HCT116 (cell line): ENCODE measurements at regions not wholly inside any gene's neighbourhood (a gene's known extent, or its start where the extent isn't known, plus 50 kb on each side); places are given as distances from the start of the nearest gene placed in this dataset.

Source experiments
- ATAC-seq: fragments of 200-7000 bp; cut with Tn5 transposase; 2 replicates; pipeline ENCODE4 v1.9.1; 2020; ENCODE audit warnings: mild to moderate bottlenecking, moderate library complexity
- BruUV-seq: library from RNA; stranded (reverse); fragments of 400-500 nt; replicated peaks from 2 replicates; lab custom pipeline; 2021; lab: Mats Ljungman, UMichigan
- CTCF ChIA-PET: fragments of 300-600 bp; sonication (Branson Sonifier 250); formaldehyde crosslinking; loops from one replicate; lab custom pipeline; 2021; ENCODE audit warnings: antibody characterized with exemption; lab: Charles Lee
- POLR2A ChIA-PET: fragments of 300-600, 350-600 bp; sonication (Branson Sonifier 250); formaldehyde crosslinking; loops from one replicate; lab custom pipeline; 2021; ENCODE audit warnings: antibody characterized with exemption; lab: Charles Lee
- RAD21 ChIA-PET, 2 experiments: fragments of 300-600 bp; sonication (Branson Sonifier 250); formaldehyde crosslinking; loops; one replicate each; lab custom pipeline; 2023; ENCODE audit warnings: low total read pairs in 2 of 2; ENCODE audit not compliant: uncharacterized antibody in 2 of 2, unreplicated experiment in 2 of 2, low non-redundant PET in 1 of 2; lab: Charles Lee
- DNase-seq: peaks from one replicate; pipeline ENCODE4 v3.0.0-alpha.2; 2010; ENCODE audit warnings: low read depth, low spot score
- H2AFZ ChIP-seq: fragments of 200-600 bp; shearing (Covaris generic), sonication (generic); 2 replicates; pipeline ENCODE4 v1.6.1; 2017; ENCODE audit warnings: low read depth, mixed run types, mixed read lengths, antibody characterized with exemption, low read length; ENCODE audit not compliant: poor library complexity, severe bottlenecking
- H3K27ac ChIP-seq: 2 replicates; pipeline ENCODE4 v1.5.1; 2012; ENCODE audit warnings: low read depth, low read length
- H3K27me3 ChIP-seq: fragments of 200-600 bp; sonication (generic); 2 replicates; pipeline ENCODE4 v1.6.1; 2016; ENCODE audit warnings: mixed run types, low read length, mixed read lengths; ENCODE audit not compliant: insufficient read depth
- H3K36me3 ChIP-seq, 2 experiments: fragments of 200-500 bp in 1 of 2; fragments of 200-600 bp in 1 of 2; sonication (Bioruptor generic) in 1 of 2; sonication (generic) in 1 of 2; 2 replicates each; pipeline versions ENCODE4 v1.5.1 to v1.6.1; 2014 to 2016; ENCODE audit warnings: low read length in 2 of 2, inconsistent platforms in 1 of 2, mixed read lengths in 1 of 2, mixed run types in 1 of 2; ENCODE audit not compliant: insufficient read depth in 2 of 2, control insufficient read depth in 1 of 2
- H3K4me1 ChIP-seq, 2 experiments: fragments of 200-600 bp in 1 of 2; sonication (generic) in 1 of 2; 2 replicates each; pipeline versions ENCODE4 v1.5.1 to v1.6.1; 2012 to 2017; ENCODE audit warnings: low read length in 2 of 2, inconsistent platforms in 1 of 2, mild to moderate bottlenecking in 1 of 2, mixed read lengths in 1 of 2, mixed run types in 1 of 2, moderate library complexity in 1 of 2; ENCODE audit not compliant: insufficient read depth in 2 of 2, control insufficient read depth in 1 of 2
- H3K4me2 ChIP-seq: fragments of 200-600 bp; sonication (generic); 2 replicates; pipeline ENCODE4 v1.6.1; 2017; ENCODE audit warnings: mixed run types, low read length, mixed read lengths
- H3K4me3 ChIP-seq, 2 experiments: fragments of 200-600 bp in 1 of 2; sonication (generic) in 1 of 2; replicated peaks in 1 of 2; 2 replicates each; pipeline ENCODE4 v1.5.1; 2011 to 2016; ENCODE audit warnings: low read length in 2 of 2, control low read depth in 1 of 2, low read depth in 1 of 2, mild to moderate bottlenecking in 1 of 2, mixed read lengths in 1 of 2, mixed run types in 1 of 2
- H3K79me2 ChIP-seq: fragments of 200-600 bp; sonication (generic); 2 replicates; pipeline ENCODE4 v1.6.1; 2017; ENCODE audit warnings: mild to moderate bottlenecking, mixed run types, low read length, moderate library complexity, mixed read lengths; ENCODE audit not compliant: insufficient read depth
- H3K9ac ChIP-seq: fragments of 200-600 bp; sonication (generic); 2 replicates; pipeline ENCODE4 v1.6.1; 2016; ENCODE audit warnings: low read length, mixed read lengths
- H3K9me2 ChIP-seq: fragments of 200-600 bp; sonication (generic), shearing (Covaris generic); 2 replicates; pipeline ENCODE4 v1.6.1; 2017; ENCODE audit warnings: mixed run types, mild to moderate bottlenecking, moderate library complexity; ENCODE audit not compliant: insufficient read depth
- H3K9me3 ChIP-seq, 2 experiments: fragments of 200-500 bp in 1 of 2; fragments of 200-600 bp in 1 of 2; sonication (Bioruptor generic) in 1 of 2; sonication (generic) in 1 of 2; 2 replicates each; pipeline ENCODE4 v1.6.1; 2014 to 2017; ENCODE audit warnings: low read length in 2 of 2, mixed read lengths in 2 of 2, inconsistent platforms in 1 of 2, low read depth in 1 of 2, mild to moderate bottlenecking in 1 of 2, mixed run types in 1 of 2, moderate library complexity in 1 of 2; ENCODE audit not compliant: control insufficient read depth in 1 of 2, insufficient read depth in 1 of 2
- H4K20me1 ChIP-seq: fragments of 200-600 bp; sonication (generic), shearing (Covaris generic); 2 replicates; pipeline ENCODE4 v1.6.1; 2017; ENCODE audit warnings: mixed run types, mild to moderate bottlenecking, moderate library complexity; ENCODE audit not compliant: insufficient read depth
- CEBPB ChIP-seq: IDR thresholded peaks from 2 replicates; pipeline ENCODE4 v1.6.1; 2012; ENCODE audit warnings: low read depth
- EZH2phosphoT487 ChIP-seq: fragments of 200-600 bp; IDR thresholded peaks from 2 replicates; pipeline ENCODE4 v1.6.1; 2018; ENCODE audit warnings: antibody characterized with exemption, borderline replicate concordance
- SP1 ChIP-seq: IDR thresholded peaks from 2 replicates; pipeline ENCODE4 v1.6.1; 2012; ENCODE audit warnings: low read depth
- ZNF274 ChIP-seq: fragments of 200-500 bp; sonication (Bioruptor generic); IDR thresholded peaks from 2 replicates; pipeline ENCODE4 v1.6.1; 2014; ENCODE audit warnings: mild to moderate bottlenecking, low read depth, low read length, inconsistent platforms
- intact Hi-C: fragments of 100-400 bp; cut with micrococcal nuclease; formaldehyde crosslinking; loops from 2 replicates; pipeline ENCODE4 v1.10.0; 2022

DNA sequence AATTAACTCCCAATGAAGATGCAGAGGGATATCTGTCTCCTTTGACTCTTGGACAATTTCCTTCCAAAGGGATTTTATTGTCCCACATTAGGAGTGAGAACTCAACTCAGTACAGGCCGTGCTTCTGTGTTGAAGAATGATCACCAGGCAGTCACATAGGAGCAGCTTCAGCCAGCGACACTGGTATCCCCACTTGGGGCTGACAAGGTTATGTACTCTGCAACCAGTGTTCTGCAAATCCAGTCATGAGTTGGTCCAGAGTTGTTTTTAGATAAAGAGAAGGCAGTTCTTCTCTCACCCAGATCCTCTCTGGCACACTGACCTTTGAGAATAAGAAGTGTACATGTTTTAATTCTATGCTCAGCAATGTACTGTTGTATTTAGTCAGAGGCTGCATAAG lies 415.8 kb downstream of the SETD4 start (continued):
- TF ChIP-seq ZNF274 (no peak), EZH2phosphoT487 (no peak)

DNA sequence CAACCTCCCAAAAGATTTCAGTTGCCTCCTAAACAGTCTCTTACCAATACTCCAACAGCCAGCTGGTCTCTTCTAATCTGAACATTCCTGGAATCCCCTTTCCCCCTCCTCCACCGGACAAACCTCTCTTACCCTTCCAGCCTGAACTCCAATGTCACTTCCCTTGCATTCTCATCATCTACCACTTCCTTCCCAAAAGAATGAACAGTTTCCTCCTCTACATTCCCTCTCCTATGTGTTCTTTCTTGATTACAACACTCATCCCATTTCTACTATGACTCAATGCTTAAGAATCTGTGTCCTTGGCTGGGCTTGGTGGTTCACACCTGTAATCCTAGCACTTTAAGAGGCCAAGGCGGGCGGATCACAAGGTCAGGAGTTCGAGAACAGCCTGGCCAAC lies 417.1 kb downstream of the SETD4 start:
- Histone ChIP-seq H3K27me3 (no peaks in the 10 kb centered on the region), H3K9ac (no peak overlapping the region), H4K20me1 (no peaks in the 10 kb centered on the region), H3K4me2 (peak overlapping the region; percentile 19; the same call in 1 of the 2 replicates), H3K4me3 (no peak overlapping the region), H3K36me3 (no peaks in the 10 kb centered on the region), H3K9me2 (no peaks in the 10 kb centered on the region), H3K9me3 (no peaks in the 10 kb centered on the region), H3K4me1 (peaks cover 2 to 6% of the 10 kb centered on the region in 2 experiments; a peak in 3 of 4 replicates), H2AFZ (no peak overlapping the region), H3K27ac (no peak overlapping the region), H3K79me2 (no peaks in the 10 kb centered on the region)
- no peak for DNase-seq
- no TSS peak for BruUV-seq
- ATAC-seq: no peak; the same call in 1 of the 2 replicates
- intact Hi-C loops: no loop called here
- ChIA-PET POLR2A (no interaction called here), CTCF (no interaction called here), RAD21 (no interaction called here)
- TF ChIP-seq CEBPB (0 out of 2 replicates have a peak, but pooled peaks have one; percentile 22), SP1 (no peak)

DNA sequence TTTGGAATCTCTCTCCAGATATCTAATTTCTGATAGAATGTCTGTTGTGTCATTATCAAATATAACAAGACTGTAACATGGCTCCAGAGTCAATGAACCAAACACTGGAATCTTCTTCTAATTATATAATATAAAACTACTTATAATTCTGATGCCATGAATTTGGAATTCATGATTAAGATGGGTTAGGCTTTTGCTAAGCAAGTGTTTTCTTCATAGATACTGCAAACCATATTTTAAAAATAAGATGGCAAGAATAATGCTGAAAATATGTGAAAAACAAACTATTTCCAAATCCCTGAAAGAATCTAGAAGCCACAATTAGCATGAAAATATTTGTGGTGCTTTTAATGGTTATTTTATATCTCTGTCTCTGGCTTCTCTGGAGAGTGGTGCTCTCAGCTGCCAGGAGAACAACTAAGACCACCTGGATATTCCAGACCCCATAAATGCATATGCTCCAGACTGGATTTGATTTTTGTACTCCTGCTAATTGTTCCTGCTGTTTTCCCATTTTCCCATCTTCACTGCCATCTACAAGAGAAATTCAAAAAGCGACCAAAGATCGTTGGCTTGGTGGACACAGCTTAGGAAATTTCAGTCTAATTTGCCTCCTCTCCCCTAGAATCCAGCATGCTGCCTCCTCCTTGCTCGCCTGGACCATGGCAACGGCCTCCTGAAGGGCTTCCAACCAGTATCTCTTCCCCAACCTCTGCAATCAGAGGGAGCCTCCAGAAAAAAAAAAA lies 418.9 kb downstream of the SETD4 start:
- TF ChIP-seq ZNF274: no peak
- no TSS peak for BruUV-seq
- Histone ChIP-seq H3K27me3 (no peaks in the 10 kb centered on the region), H3K4me3 (no peak overlapping the region), H3K9me3 (no peaks in the 10 kb centered on the region), H3K36me3 (no peaks in the 10 kb centered on the region), H3K4me1 (peaks cover 2 to 11% of the 10 kb centered on the region in 2 experiments; a peak in 3 of 4 replicates), H3K27ac (no peak overlapping the region), H3K9ac (no peak overlapping the region), H2AFZ (no peak overlapping the region), H3K79me2 (no peaks in the 10 kb centered on the region), H3K9me2 (no peaks in the 10 kb centered on the region), H3K4me2 (no peak overlapping the region), H4K20me1 (no peaks in the 10 kb centered on the region)
- ChIA-PET CTCF (no interaction called here), POLR2A (no interaction called here), RAD21 (no interaction called here)
- intact Hi-C loops: no loop called here
- ATAC-seq (no peak), DNase-seq (no peak)
